Colonic mucosa (tissue), 4 donors: ENCODE measurements at regions not wholly inside any gene's neighbourhood (a gene's known extent, or its start where the extent isn't known, plus 50 kb on each side); places are given as distances from the start of the nearest gene placed in this dataset.

Experiments
- DNase-seq: peaks from one replicate; pipeline ENCODE4 v3.0.0-alpha.2; 2020
- H3K27ac ChIP-seq: fragments of 200-600 bp; one replicate; pipeline ENCODE4 v1.8.0; 2021
- H3K27me3 ChIP-seq: fragments of 200-600 bp; one replicate; pipeline ENCODE4 v1.8.0; 2021
- H3K36me3 ChIP-seq: fragments of 200-600 bp; one replicate; pipeline ENCODE4 v1.8.0; 2021
- H3K4me1 ChIP-seq: fragments of 200-600 bp; one replicate; pipeline ENCODE4 v1.8.0; 2021; ENCODE audit warnings: mild to moderate bottlenecking
- H3K4me3 ChIP-seq: fragments of 200-600 bp; one replicate; pipeline ENCODE4 v1.8.0; 2021
- H3K9ac ChIP-seq, 2 donors: one replicate each; pipeline ENCODE4 v1.7.0; 2013; ENCODE audit warnings: control low read depth in 2 of 2, low read depth in 2 of 2, low read length in 2 of 2
- H3K9me3 ChIP-seq: fragments of 200-600 bp; one replicate; pipeline ENCODE4 v1.8.0; 2021
- intact Hi-C: fragments of 100-400 bp; cut with DNase I; formaldehyde crosslinking; loops from one replicate; pipeline ENCODE4 v1.14.1; 2022
- TF ChIP-seq, protein P1 (sequence below): fragments of 200-600 bp; IDR thresholded peaks from one replicate; pipeline ENCODE4 v1.8.0; 2022; ENCODE audit warnings: antibody characterized with exemption, mild to moderate bottlenecking
- donor health status: healthy.
- donor health status: DM: no; HTN: no; CAD: no.
- donor health status: DM: no; HTN: no; CAD: no.

DNA sequence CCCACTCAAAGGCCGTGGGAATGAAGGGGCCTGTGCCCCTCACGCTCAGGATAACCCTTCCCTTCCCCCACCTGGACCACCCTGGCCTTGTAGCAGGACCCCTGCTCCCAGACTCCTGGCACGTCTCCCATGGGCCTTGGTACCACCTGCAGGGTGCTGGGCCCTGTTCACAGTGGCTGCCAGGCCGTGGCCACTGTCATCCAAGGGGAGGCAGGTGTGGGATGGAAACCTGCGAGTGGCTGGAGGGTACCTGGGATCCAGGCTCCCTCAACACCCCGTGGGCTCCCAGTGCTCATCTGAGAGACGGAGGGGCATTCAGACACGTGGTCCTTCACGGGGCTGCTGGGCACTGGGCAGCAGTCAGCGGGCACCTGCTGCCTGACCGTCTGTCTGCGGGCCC, 75.6 kb upstream of the CIBAR2 start:
- Histone ChIP-seq H3K4me1 (no peaks in the 10 kb centered on the region), H3K27ac (no peak overlapping the region), H3K36me3 (no peaks in the 10 kb centered on the region), H3K9ac (no peak overlapping the region), H3K4me3 (no peak overlapping the region), H3K27me3 (no peaks in the 10 kb centered on the region), H3K9me3 (no peaks in the 10 kb centered on the region)
- intact Hi-C loops, result no loop called here
- TF ChIP-seq, protein P1, sequence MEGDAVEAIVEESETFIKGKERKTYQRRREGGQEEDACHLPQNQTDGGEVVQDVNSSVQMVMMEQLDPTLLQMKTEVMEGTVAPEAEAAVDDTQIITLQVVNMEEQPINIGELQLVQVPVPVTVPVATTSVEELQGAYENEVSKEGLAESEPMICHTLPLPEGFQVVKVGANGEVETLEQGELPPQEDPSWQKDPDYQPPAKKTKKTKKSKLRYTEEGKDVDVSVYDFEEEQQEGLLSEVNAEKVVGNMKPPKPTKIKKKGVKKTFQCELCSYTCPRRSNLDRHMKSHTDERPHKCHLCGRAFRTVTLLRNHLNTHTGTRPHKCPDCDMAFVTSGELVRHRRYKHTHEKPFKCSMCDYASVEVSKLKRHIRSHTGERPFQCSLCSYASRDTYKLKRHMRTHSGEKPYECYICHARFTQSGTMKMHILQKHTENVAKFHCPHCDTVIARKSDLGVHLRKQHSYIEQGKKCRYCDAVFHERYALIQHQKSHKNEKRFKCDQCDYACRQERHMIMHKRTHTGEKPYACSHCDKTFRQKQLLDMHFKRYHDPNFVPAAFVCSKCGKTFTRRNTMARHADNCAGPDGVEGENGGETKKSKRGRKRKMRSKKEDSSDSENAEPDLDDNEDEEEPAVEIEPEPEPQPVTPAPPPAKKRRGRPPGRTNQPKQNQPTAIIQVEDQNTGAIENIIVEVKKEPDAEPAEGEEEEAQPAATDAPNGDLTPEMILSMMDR, result no peak
- no peak for DNase-seq

DNA sequence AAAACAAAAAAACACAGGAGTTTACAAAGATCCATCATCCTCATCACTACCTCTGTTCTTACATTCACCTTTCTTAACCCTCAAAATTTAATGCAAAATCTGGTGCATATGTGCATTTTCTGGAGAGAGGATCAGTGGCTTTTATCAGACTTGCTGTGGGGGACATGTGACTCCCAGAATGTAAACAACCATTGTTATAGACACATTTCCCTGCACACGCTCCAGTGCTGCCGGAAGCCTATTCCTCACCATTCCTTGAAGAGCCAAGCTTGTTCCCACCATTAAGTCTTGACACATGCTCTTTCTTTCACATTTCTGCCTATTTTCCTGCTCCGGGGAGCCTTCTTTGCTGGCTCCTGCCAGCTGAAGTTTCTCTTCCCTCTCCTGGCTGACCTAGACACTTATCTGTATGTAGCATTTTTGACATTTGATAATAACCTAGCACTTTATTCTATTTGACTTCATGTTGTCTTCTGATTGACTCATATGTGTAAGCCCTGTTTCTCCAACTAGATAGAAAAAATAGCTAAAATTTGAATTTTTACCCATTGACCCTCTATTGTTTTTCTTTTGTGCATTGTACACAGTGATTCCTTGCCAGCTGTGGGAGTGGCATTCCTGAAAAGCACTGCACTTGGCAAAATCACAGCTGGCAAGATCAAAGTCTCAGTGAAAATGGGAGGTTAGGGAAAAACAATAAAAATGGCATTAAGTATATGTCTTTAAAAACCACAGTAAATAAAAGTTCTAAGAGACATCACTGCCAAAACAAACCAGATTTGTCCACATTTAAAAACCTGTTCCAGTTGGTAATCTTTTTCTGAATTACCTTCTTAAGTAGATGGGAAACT, 76.8 kb upstream of the CIBAR2 start:
- no peaks in the 10 kb centered on the region for H3K9me3 ChIP-seq
- DNase-seq, result no peak
- no peak overlapping the region for H3K27ac ChIP-seq
- no peaks in the 10 kb centered on the region for H3K4me1 ChIP-seq
- H3K9ac ChIP-seq, result no peak overlapping the region
- TF ChIP-seq, protein P1, result no peak
- no peaks in the 10 kb centered on the region for H3K27me3 ChIP-seq
- no peaks in the 10 kb centered on the region for H3K36me3 ChIP-seq
- intact Hi-C loops, result no loop called here
- no peak overlapping the region for H3K4me3 ChIP-seq

DNA sequence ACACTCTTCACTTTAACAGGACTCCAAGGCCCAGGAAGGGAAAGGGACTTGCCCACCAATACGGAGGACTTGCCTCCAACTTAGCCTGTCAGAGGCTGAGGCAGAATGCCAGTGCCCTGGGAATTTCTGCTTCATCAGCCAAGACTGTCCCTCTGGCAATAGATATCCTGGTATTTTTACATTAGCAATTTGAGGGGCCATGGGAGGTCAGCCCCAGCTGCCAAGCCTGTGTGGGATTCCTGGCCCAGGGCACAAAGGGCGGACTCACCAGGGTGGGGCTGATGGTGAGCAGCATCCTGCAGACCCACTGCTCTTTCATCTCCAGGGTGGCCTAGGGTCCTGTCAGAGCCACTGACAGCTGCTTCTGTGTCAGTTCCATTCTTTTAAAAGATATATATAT, 78.3 kb upstream of the CIBAR2 start:
- no peak overlapping the region for H3K27ac ChIP-seq
- H3K9ac ChIP-seq, result no peak overlapping the region
- H3K27me3 ChIP-seq, result no peaks in the 10 kb centered on the region
- no peak for DNase-seq
- intact Hi-C loops, result no loop called here
- TF ChIP-seq, protein P1, result no peak
- H3K36me3 ChIP-seq, result no peaks in the 10 kb centered on the region
- no peaks in the 10 kb centered on the region for H3K4me1 ChIP-seq
- no peaks in the 10 kb centered on the region for H3K9me3 ChIP-seq
- H3K4me3 ChIP-seq, result no peak overlapping the region

- intact Hi-C loops, result no loop called here
- TF ChIP-seq, protein P1, result no peak
- Histone ChIP-seq H3K9me3 (no peaks in the 10 kb centered on the region), H3K4me3 (no peak overlapping the region), H3K4me1 (no peaks in the 10 kb centered on the region), H3K27me3 (no peaks in the 10 kb centered on the region), H3K27ac (no peak overlapping the region), H3K36me3 (no peaks in the 10 kb centered on the region), H3K9ac (no peak overlapping the region)
- no peak for DNase-seq
Observed at GRCh38 chr16:85191341-85191965, 79.2 kb upstream of the CIBAR2 start.

- DNase-seq, result no peak
- H3K9ac ChIP-seq, result no peak overlapping the region
- H3K27ac ChIP-seq, result no peak overlapping the region
- TF ChIP-seq, protein P1, result no peak
- no peaks in the 10 kb centered on the region for H3K36me3 ChIP-seq
- no peaks in the 10 kb centered on the region for H3K4me1 ChIP-seq
- H3K27me3 ChIP-seq, result no peaks in the 10 kb centered on the region
- no peaks in the 10 kb centered on the region for H3K9me3 ChIP-seq
- no peak overlapping the region for H3K4me3 ChIP-seq
- intact Hi-C loops, result no loop called here
Observed at GRCh38 chr16:85192238-85193114, 80.2 kb upstream of the CIBAR2 start.
